ENCODE measurements at regions not wholly inside any gene's neighbourhood (a gene's known extent, or its start where the extent isn't known, plus 50 kb on each side); places are given as distances from the start of the nearest gene placed in this dataset.

DNA sequence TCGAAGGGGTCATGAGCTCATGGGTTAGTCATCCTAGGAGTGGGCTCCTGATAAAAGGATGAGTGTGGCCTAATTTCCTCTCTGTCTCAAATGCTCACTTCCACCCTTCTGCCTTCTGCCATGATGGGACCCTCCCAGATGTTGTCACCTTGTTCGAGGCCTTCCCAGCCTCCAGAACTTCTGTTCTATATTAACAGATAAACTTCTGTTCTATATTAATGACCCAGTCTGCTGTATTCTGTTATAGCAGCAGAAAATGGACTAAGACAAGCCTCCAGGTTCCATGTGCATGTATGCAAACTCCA is 583.2 kb downstream of the GLRX3 start:
- DNase-seq (ENCODE audit: low spot score) = no peak

DNA sequence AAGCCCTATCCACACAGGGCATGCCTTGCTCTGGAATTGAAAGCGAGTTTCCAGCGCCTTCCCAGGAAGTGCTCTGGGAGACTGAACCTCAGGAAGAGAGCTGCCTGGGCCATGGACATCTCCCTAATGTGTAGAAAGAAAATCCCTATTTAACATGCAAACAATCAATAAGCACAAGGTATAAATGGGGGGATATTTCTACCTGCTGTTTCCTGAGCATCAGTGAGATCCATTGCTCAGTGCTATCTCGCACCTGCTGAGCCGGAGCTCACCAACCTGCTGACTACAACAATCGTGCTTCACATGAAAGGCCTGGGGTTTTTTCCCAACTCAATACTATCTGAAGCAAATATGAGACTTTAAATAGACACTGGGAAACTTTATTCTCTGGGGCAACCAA is 584.0 kb downstream of the GLRX3 start:
- no peak for DNase-seq (ENCODE audit: low spot score)

DNA sequence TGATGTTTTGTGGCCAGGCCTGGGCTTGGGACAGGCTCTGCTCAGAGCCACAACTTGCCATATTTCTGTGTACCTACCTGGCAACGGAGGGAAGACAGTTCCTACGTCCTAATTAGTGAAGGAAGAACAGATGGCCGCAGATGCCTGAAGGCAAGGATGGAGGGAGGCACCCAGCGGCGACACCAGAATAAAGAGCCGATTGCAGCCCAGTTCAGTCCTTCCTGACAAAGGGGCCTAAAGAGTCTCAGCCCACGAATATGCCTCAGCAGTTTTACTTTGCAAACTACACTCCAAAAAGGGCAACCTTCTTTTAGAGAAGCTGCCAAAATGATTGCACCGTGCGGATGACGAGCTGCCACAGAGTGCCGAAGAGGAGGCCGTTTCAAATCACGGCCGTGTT is 585.8 kb downstream of the GLRX3 start:
- DNase-seq (ENCODE audit: low spot score) = no peak

DNA sequence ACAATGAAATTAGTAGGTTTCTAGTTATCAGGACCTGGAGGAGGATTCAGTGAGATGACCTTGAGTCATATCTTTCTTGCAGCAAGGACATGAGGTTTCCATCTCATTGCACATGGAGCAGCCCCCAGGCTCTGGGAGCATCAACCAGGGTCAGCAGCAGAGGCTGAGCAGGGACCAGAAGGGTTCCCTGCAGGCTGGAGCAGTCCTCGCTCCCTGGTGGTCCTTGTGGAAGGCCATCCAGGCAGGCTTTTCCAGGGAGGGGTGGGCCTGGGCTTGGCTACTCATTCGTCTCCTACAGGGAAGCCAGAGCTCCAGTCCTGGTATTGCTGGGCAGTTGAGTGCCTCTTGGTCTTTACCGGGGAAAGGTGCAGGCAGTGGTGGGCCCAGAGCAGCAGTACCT is 587.5 kb downstream of the GLRX3 start:
- DNase-seq (ENCODE audit: low spot score) = no peak

DNA sequence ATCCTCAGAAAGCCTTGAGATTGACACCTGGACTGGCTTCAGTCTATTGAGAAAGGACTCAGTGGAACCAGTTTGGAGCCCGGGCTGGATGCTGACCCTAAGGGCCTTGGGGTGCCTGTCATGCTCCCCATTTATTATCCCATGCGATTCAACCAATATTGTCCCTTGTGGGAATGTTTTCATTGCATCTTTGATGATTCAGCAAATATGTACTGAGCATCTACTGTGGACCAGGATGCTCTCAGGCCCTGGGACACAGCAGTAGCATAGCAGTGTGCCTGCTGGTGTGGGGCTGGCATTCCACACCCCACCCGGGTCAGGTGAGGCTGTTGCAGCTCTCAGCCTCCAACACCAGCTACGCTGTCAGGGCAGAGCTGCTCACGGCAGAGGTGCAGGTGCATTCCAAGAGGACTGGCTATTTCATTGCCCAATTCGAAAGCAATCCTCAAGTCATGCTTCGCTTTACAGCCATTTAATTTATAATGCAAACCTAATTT is 586.0 kb downstream of the TCERG1L start:
- no peak for DNase-seq (ENCODE audit: low spot score)

DNA sequence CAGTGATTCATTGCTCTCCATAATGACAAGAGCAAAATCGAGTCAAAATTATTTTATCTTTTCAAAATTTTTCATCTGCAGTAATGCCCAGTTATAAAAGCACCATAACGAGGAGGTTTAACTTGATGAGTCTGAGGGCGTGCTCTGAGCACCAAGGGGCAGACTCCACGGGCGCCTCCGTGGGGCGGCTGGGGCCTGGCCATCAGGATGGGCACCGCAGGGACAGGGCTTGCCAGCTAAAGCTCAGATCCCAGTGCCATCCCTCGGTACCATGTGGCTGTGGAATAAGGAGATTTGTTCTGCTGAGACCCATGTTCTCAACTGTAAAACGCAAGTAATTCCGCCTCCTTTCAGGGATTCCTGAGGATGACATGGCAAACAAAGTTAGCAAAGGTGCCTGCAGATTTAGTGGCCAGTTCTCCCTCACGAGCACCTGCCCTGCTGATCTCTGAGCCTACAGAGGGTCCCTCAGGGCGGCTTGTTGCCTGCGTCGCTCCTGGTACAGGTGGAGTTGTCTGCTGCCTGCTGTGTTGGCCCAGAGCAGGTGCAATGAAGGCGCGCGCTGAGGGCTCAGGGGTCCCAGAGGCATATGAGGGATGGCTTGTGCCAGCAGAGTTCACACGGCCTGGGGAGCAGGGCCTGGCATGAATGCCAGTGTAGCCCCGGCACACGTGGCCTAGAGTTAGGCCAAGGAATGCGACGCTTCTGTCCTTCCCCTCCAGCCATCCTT is 584.4 kb downstream of the TCERG1L start:
- DNase-seq (ENCODE audit: low spot score) = no peak

GRCh38 chr10:130727766-130728490 is 583.6 kb downstream of the TCERG1L start:
- DNase-seq (ENCODE audit: low spot score) = no peak

- no peak for DNase-seq (ENCODE audit: low spot score)
Observed at GRCh38 chr10:130728531-130729215, 582.8 kb downstream of the TCERG1L start.

- no peak for DNase-seq (ENCODE audit: low spot score)
Observed at GRCh38 chr10:130729876-130730275, 581.6 kb downstream of the TCERG1L start.

- no peak for DNase-seq (ENCODE audit: low spot score)
Observed at GRCh38 chr10:130737186-130737585, 574.3 kb downstream of the TCERG1L start.

DNA sequence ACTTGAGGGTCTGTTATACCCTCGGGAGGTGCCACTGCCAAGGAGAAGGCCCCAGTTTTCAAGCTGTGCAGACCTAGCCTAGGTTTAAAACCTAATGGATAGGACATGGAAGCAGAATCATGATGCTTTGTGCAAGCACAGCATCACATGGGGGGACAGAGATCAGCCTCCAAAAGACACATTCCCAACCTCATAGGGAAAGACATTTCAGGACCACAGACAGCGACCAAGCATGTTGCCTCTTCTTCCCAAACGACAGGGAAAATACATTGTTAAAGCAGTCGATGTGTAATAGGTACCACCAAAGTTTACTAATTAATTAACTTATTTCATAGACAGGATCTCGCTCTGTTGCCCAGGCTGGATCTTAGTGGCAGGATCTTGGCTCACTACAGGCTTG is 573.9 kb downstream of the TCERG1L start:
- peak; percentile 24 for DNase-seq (ENCODE audit: low spot score)

GRCh38 chr10:130739016-130739756 is 572.3 kb downstream of the TCERG1L start:
- DNase-seq (ENCODE audit: low spot score) = no peak

- no peak for DNase-seq (ENCODE audit: low spot score)
Observed at GRCh38 chr10:130739757-130740145, 571.8 kb downstream of the TCERG1L start.

- DNase-seq (ENCODE audit: low spot score) = no peak
Observed at GRCh38 chr10:130740166-130740565, 571.4 kb downstream of the TCERG1L start.

DNA sequence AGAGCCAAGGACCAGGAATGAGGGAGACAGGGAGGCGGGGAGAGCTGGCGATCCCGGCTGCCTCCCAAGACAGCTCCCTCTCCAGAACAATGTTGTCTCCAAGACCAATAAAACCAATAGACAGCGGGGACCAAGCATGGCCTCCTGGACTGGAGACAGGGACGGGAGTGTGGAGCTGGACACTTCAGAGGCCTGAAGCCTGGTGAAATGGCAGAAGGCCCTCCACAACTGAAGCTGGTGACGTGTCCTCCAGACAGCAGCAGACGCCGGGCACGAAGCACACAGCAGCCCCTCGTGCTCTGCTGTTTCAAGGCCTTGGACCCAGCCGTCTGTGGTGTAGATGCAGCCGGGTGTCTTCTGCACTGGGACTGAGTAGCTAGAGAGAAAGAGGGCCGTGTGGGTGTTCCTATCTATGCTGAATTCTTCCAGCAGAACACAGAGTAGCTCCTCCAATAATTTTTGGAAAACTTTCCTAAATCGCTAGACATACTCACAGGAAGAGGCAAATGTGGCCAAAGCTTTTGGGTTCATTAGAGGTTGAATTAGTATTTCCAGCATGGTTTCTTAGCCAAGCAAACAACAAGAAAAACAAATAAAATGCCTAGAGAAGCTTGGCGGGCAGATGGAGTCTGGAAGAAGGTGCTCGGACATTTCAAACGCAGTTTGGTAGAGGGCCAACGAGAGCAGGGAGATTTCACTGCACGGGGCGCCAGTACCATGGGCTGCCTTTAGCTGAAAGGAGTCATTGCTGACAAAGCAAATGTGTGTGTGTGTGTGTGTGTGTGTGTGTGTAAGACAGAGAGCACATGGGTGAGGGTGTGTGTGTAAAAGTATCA is 570.4 kb downstream of the TCERG1L start:
- no peak for DNase-seq (ENCODE audit: low spot score)

- no peak for DNase-seq (ENCODE audit: low spot score)
Observed at GRCh38 chr10:130741901-130742855, 569.3 kb downstream of the TCERG1L start.

DNA sequence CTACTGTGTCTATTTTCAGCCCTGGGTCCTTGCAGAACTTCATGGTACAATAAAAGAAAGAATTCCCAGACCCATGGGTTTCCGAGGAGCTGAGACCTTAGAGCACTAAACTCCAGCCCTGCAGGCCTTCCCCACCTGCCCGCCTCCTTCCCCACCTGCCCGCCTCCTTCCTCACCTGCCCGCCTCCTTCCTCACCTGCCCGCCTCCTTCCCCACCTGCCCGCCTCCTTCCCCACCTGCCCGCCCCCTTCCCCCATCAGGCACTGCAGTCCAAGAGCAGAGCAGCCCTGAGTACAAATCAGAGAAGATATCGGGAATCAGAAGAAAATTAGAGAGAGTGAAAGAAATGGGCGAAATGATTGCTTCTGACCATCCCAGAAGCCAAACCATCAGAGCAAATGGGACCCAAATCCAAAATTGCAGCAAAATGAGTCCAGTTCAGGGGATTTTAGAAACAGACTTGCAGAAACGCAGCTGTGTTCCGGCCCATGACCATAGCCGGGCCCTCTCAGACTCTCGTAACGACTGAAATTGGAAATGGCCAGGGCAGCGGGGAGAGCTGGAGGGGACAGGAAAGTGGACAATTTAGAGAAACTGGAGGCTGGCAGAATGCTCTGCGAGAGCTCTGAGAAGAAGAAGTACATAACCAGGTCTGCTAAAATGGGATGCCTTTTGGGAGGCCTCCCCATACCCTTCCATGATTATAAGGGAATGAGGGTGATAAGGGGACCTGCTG is 568.4 kb downstream of the TCERG1L start:
- DNase-seq (ENCODE audit: low spot score) = no peak

GRCh38 chr10:130743751-130744271 is 567.7 kb downstream of the TCERG1L start:
- no peak for DNase-seq (ENCODE audit: low spot score)

- no peak for DNase-seq (ENCODE audit: low spot score)
Observed at GRCh38 chr10:130744631-130745030, 566.9 kb downstream of the TCERG1L start.

All from LoVo (cell line).